BJ (cell line): ENCODE measurements at regions not wholly inside any gene's neighbourhood (a gene's known extent, or its start where the extent isn't known, plus 50 kb on each side); places are given as distances from the start of the nearest gene placed in this dataset.

Experiments used
- CTCF ChIA-PET: fragments of 350-600 bp; formaldehyde crosslinking; extraction: SDS; loops from one replicate; lab custom pipeline; 2021; ENCODE audit warnings: antibody characterized with exemption, inconsistent platforms; lab: Yijun Ruan, JAX
- POLR2A ChIA-PET: fragments of 300-600 bp; sonication (Branson Sonifier 250); formaldehyde crosslinking; extraction: SDS; loops from one replicate; lab custom pipeline; 2021; ENCODE audit warnings: antibody characterized with exemption; lab: Charles Lee
- DNase-seq: peaks from one replicate; pipeline ENCODE4 v3.0.0-alpha.2; 2011; ENCODE audit warnings: low read depth
- H3K27me3 ChIP-seq: 2 replicates; pipeline ENCODE4 v1.6.0; 2011; ENCODE audit warnings: low read length; ENCODE audit not compliant: control insufficient read depth, insufficient read depth
- H3K36me3 ChIP-seq: 2 replicates; pipeline ENCODE4 v1.5.1; 2011; ENCODE audit warnings: low read length; ENCODE audit not compliant: control insufficient read depth, insufficient read depth
- H3K4me3 ChIP-seq: 2 replicates; pipeline ENCODE4 v1.5.1; 2011; ENCODE audit warnings: low read depth, mild to moderate bottlenecking, control low read depth, low read length
- TF ChIP-seq, protein P1 (sequence below): IDR thresholded peaks from 2 replicates; pipeline ENCODE4 v1.5.1; 2011; ENCODE audit warnings: low read depth, mild to moderate bottlenecking, control low read depth, inconsistent platforms, low read length, moderate library complexity; ENCODE audit not compliant: insufficient read depth

DNA sequence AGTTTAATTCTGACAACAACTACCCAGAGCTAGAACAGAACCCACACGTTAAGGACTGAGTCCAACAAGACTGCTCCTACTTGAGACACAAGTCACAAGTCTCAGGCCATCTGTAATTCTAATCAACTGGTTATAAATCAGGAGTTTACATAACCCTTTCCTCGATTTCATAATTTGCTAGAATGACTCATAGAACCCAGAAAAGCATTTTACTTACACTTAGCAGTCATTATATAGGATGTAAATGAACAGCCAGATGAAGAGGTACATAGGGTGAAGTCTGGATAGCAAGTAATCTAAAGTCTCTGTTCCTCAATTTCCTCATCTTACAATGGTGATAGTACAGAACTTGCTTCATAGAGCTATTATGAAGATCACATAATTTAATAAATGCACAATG, 1018.2 kb downstream of the DIPK2A start:
- no peak for DNase-seq
- H3K27me3 ChIP-seq = no peaks in the 10 kb centered on the region
- ChIA-PET POLR2A (no interaction called here), CTCF (no interaction called here)
- no peaks in the 10 kb centered on the region for H3K36me3 ChIP-seq
- H3K4me3 ChIP-seq = no peak overlapping the region
- TF ChIP-seq, protein P1, sequence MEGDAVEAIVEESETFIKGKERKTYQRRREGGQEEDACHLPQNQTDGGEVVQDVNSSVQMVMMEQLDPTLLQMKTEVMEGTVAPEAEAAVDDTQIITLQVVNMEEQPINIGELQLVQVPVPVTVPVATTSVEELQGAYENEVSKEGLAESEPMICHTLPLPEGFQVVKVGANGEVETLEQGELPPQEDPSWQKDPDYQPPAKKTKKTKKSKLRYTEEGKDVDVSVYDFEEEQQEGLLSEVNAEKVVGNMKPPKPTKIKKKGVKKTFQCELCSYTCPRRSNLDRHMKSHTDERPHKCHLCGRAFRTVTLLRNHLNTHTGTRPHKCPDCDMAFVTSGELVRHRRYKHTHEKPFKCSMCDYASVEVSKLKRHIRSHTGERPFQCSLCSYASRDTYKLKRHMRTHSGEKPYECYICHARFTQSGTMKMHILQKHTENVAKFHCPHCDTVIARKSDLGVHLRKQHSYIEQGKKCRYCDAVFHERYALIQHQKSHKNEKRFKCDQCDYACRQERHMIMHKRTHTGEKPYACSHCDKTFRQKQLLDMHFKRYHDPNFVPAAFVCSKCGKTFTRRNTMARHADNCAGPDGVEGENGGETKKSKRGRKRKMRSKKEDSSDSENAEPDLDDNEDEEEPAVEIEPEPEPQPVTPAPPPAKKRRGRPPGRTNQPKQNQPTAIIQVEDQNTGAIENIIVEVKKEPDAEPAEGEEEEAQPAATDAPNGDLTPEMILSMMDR = no peak

DNA sequence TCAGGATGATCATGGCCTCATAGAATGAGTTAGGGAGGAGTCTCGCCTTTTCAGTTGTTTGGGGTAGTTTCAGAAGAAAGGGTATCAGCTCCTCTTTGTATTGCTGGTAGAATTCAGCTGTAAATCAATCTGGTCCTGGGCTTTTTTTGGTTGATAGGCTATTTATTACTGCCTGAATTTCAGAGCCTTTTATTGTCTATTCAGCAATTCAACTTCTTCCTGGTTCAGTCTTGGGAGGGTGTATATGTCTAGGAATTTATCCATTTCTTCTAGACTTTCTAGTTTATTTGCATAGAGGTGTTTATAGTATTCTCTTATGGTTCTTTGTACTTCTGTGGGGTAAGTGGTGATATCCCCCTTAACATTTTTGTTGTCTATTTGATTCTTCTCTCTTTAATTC, 1024.2 kb downstream of the DIPK2A start:
- ChIA-PET CTCF (no interaction called here), POLR2A (no interaction called here)
- Histone ChIP-seq H3K27me3 (no peaks in the 10 kb centered on the region), H3K36me3 (no peaks in the 10 kb centered on the region), H3K4me3 (no peak overlapping the region)
- TF ChIP-seq, protein P1 = no peak
- DNase-seq = no peak

DNA sequence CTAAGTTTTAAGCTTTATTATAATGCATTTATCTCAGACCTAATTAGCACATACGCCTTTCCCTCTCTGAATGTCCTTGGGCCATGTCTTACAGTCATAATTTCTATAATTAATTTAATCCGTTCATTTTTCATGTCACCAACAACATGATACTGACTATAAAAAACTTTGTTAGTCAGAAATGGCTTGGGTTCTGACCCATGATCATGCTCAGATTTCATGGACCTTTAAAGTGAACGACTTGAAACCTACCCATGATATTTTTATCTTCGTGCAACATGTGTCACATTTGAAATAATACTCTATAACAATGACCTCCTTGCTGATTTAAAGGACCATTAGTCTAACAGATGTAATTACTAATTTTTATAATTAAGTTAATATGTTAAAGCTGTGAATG, 1033.8 kb downstream of the DIPK2A start:
- CTCF ChIA-PET = no interaction called here
- POLR2A ChIA-PET = no interaction called here
- TF ChIP-seq, protein P1 = no peak
- Histone ChIP-seq H3K4me3 (no peak overlapping the region), H3K27me3 (no peaks in the 10 kb centered on the region), H3K36me3 (no peaks in the 10 kb centered on the region)
- DNase-seq = no peak

DNA sequence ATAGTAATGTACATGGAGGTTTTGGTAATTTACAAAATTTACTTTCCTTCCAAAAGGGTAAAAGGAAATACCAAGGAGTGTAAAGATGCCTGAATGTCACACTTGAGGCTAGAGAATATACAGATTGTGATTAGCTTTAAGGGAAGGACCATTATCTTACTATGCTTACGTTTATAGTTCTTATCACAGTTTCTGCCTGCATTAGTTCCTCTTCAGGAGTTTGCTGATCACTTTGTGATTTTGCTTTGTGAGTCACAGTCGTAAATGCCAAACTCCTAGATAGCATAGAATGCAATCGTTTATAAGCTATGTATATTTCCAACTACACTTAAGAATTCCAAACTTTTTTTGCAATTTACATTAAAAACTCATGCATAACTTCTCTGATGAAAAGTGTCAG, 1034.6 kb downstream of the DIPK2A start:
- Histone ChIP-seq H3K27me3 (no peaks in the 10 kb centered on the region), H3K36me3 (no peaks in the 10 kb centered on the region), H3K4me3 (no peak overlapping the region)
- no peak for DNase-seq
- ChIA-PET POLR2A (no interaction called here), CTCF (no interaction called here)
- TF ChIP-seq, protein P1 = no peak

DNA sequence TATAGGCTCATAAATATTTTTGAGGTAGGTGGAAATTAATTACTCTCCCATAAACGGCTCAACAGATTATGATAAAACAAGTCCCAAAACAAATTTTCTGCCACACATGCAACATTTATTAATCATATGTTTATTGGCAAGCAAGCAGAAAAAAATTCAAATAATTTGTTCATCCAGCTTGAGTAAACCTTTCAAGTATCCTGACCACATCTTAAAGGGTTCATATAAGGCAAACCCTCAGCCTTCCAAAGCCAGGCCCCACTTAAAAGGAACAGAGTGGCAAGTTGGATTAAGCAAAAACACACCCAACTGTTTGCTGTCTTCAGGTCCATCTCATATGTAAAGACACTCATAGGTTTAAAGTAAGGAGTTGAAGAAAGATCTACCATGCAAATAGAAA, 1042.3 kb downstream of the DIPK2A start:
- TF ChIP-seq, protein P1 = no peak
- H3K27me3 ChIP-seq = no peaks in the 10 kb centered on the region
- H3K36me3 ChIP-seq = no peaks in the 10 kb centered on the region
- ChIA-PET CTCF (no interaction called here), POLR2A (no interaction called here)
- no peak for DNase-seq
- no peak overlapping the region for H3K4me3 ChIP-seq
